Activated CD8-positive, alpha-beta T cell treated with anti-CD3 and anti-CD28 coated beads for 36 hours (primary cell): ENCODE measurements at regions not wholly inside any gene's neighbourhood (a gene's known extent, or its start where the extent isn't known, plus 50 kb on each side); places are given as distances from the start of the nearest gene placed in this dataset.

Experiments
- ATAC-seq: fragments of 200-7000 bp; cut with Tn5 transposase; one replicate; pipeline ENCODE4 v1.10.0; 2021; ENCODE audit warnings: mild to moderate bottlenecking, moderate library complexity
- CTCF ChIA-PET: fragments of 350-600 bp; sonication (Branson Sonifier 250); formaldehyde crosslinking; loops from one replicate; lab custom pipeline; 2021; ENCODE audit warnings: antibody characterized with exemption; lab: Charles Lee
- POLR2A ChIA-PET: fragments of 350-600 bp; sonication (Branson Sonifier 250); formaldehyde crosslinking; loops from one replicate; lab custom pipeline; 2021; ENCODE audit warnings: antibody characterized with exemption; lab: Charles Lee
- DNase-seq: peaks from one replicate; pipeline ENCODE4 v3.0.0-alpha.2; 2020
- H3K27ac Mint-ChIP-seq: one replicate; pipeline ENCODE4 v1.8.0; 2021; ENCODE audit warnings: mild to moderate bottlenecking, mixed read lengths
- H3K27me3 Mint-ChIP-seq: one replicate; pipeline ENCODE4 v1.8.0; 2021; ENCODE audit warnings: mixed read lengths
- H3K36me3 Mint-ChIP-seq: one replicate; pipeline ENCODE4 v1.8.0; 2021; ENCODE audit warnings: low read depth, mixed read lengths
- H3K4me1 Mint-ChIP-seq: one replicate; pipeline ENCODE4 v1.8.0; 2021; ENCODE audit warnings: low read depth, mixed read lengths
- H3K4me3 Mint-ChIP-seq: one replicate; pipeline ENCODE4 v1.8.0; 2021; ENCODE audit warnings: mild to moderate bottlenecking, moderate library complexity, mixed read lengths
- H3K9me3 Mint-ChIP-seq: one replicate; pipeline ENCODE4 v1.8.0; 2021; ENCODE audit warnings: mixed read lengths
- intact Hi-C: fragments of 100-400 bp; cut with micrococcal nuclease; formaldehyde crosslinking; loops from one replicate; pipeline ENCODE4 v1.10.0; 2022
- TF ChIP-seq, protein P1 (sequence below): fragments of 200-600 bp; IDR thresholded peaks from one replicate; pipeline ENCODE4 v1.8.0; 2022; ENCODE audit warnings: antibody characterized with exemption, mild to moderate bottlenecking

DNA sequence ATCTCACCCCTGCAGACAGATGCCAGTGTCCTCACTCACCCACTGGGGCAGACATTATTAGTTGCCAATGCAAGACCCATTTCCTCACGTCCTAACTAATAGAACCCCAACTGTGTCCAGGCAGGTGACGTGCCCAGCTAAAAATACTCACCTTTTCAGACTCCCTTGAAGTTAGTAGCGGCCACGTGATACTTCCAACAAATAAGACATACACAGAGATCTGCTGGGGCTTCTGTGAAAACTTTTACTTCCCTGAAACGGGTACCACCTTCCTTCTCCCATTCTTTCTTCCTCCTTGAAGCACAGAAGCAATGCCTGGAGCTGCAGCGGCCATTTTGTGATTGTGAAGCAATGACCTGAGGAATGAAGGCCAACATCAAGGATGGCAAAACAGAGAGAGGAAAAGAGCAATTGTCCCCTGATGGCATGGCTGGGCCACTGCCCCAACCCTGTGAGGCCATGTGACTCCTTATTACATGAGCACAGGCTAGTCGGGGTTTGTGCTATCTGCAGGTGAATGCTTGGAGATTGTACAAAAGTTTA, 74.4 kb upstream of the TMPRSS2 start:
- ATAC-seq, result no peak
- H3K4me3 Mint-ChIP-seq, result no peak overlapping the region
- intact Hi-C loops, result no loop called here
- H3K27ac Mint-ChIP-seq, result no peak overlapping the region
- H3K36me3 Mint-ChIP-seq, result peaks cover 1% of the 10 kb centered on the region
- H3K9me3 Mint-ChIP-seq, result peaks cover 17% of the 10 kb centered on the region
- H3K4me1 Mint-ChIP-seq, result no peaks in the 10 kb centered on the region
- no peak for DNase-seq
- TF ChIP-seq, protein P1, sequence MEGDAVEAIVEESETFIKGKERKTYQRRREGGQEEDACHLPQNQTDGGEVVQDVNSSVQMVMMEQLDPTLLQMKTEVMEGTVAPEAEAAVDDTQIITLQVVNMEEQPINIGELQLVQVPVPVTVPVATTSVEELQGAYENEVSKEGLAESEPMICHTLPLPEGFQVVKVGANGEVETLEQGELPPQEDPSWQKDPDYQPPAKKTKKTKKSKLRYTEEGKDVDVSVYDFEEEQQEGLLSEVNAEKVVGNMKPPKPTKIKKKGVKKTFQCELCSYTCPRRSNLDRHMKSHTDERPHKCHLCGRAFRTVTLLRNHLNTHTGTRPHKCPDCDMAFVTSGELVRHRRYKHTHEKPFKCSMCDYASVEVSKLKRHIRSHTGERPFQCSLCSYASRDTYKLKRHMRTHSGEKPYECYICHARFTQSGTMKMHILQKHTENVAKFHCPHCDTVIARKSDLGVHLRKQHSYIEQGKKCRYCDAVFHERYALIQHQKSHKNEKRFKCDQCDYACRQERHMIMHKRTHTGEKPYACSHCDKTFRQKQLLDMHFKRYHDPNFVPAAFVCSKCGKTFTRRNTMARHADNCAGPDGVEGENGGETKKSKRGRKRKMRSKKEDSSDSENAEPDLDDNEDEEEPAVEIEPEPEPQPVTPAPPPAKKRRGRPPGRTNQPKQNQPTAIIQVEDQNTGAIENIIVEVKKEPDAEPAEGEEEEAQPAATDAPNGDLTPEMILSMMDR, result no peak
- ChIA-PET POLR2A (no interaction called here), CTCF (no interaction called here)
- H3K27me3 Mint-ChIP-seq, result peaks cover under 1% of the 10 kb centered on the region

DNA sequence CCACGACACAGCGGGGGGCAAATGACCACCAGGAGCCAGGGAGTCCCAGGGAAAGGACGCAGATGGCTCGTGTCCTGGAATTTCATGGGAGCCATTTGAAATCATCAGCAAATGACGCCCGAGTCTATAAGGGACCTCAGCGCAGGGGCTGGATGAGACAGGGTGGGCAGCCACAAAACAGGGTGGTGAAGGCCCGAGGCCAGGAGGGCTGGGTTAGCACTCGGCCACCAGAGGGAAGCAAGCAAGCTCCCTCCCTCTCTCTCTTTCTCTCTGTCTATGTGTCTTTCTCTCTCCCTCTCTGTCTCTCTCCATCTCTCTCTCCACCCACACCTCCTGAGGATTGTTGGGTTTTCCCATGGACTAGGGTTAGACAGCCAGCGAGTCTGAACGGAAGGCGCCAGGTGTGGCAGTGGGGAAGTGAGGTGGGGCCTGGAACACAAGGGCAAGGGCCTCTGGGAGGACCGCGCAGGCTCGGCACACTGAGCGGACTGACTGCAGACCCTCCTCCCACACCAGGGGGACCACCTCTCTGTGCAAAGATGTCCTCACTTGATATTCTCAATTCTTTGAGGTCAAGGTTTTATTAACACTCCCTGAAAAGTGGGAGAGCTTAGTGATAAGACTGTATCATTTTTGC, 73.8 kb upstream of the TMPRSS2 start:
- TF ChIP-seq, protein P1, result no peak
- POLR2A ChIA-PET, result no interaction called here
- Mint-ChIP-seq H3K36me3 (peaks cover 1% of the 10 kb centered on the region), H3K27me3 (peaks cover 2% of the 10 kb centered on the region), H3K27ac (no peak overlapping the region), H3K4me1 (no peaks in the 10 kb centered on the region), H3K9me3 (peaks cover 19% of the 10 kb centered on the region), H3K4me3 (no peak overlapping the region)
- CTCF ChIA-PET, result no interaction called here
- ATAC-seq, result no peak
- DNase-seq, result no peak
- intact Hi-C loops, result no loop called here

DNA sequence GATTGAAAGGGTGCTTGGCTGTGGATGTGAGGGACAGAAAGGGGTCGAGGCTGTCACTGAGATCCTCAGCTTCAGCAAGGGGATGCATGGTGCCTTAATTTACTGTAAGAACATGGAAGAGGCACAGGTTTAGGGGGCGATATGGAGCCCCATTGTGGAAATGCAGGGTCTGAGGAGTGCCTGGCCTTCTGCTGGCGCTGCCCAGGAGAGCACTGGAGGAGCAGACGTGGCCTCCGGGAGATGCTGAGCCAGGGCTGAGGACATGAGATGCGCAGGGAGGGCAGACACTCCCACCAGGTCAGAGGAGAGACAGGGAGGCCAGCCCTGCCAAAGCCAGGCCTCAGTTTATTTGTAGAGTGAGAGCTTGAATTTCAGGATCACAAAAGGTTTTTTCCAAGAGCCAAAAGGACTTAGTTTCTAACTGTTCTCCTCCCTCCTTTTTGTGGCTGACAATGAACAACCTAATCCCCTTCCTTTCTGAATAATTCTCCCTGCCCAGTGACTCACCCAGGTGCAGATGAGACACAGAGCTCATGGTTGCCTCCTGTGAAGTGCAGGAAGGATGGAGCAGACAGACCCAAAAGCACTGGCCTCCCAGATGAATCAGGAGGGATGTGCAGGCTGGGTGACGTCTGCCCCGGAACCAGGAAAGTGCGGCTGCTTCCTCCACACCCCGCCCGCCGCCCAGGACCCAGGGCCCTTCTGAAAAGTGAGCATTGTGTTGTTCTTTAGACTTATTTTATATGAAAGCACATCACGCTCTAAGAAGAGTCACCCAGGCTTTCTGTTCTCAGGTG, 73.0 kb upstream of the TMPRSS2 start:
- Mint-ChIP-seq H3K36me3 (peaks cover 1% of the 10 kb centered on the region), H3K27me3 (peaks cover 2% of the 10 kb centered on the region)
- CTCF ChIA-PET, result no interaction called here

DNA sequence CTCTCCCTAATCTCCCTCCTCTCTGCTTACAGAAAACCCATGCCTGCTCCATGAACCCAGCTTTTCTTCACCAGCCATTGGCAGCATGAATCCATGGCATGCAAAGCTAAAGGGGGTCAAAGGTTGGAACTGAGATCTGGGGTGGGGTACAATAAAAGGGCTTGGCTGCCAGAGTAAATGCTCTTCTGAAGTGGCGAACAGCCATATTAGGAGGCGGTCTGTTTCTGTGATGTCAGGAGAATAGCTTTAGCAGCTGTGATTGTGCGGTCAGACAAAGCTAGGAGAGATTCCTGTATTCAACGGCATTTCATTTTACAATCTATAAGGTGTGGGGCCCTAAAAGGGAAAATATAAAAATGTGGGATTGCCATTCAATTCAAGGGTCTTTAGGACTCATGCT, 71.7 kb upstream of the TMPRSS2 start:
- POLR2A ChIA-PET, result interaction anchor here (0.9 kb wide), 1 partner anchor 294 kb away, joined by 3 read pairs; no protein-coding TSS in a partner anchor
- H3K4me3 Mint-ChIP-seq, result no peak overlapping the region
- peaks cover 6% of the 10 kb centered on the region for H3K27me3 Mint-ChIP-seq
- no peak overlapping the region for H3K27ac Mint-ChIP-seq
- ATAC-seq, result no peak
- peaks cover 1% of the 10 kb centered on the region for H3K36me3 Mint-ChIP-seq
- no peak for DNase-seq
- intact Hi-C loops, result no loop called here
- CTCF ChIA-PET, result no interaction called here
- no peaks in the 10 kb centered on the region for H3K4me1 Mint-ChIP-seq
- H3K9me3 Mint-ChIP-seq, result peaks cover 19% of the 10 kb centered on the region
- TF ChIP-seq, protein P1, result no peak

More for the DNA sequence above, 73.0 kb upstream of the TMPRSS2 start:
- Mint-ChIP-seq H3K9me3 (peaks cover 19% of the 10 kb centered on the region), H3K4me1 (no peaks in the 10 kb centered on the region), H3K4me3 (no peak overlapping the region), H3K27ac (no peak overlapping the region)
- no peak for DNase-seq
- TF ChIP-seq, protein P1, result no peak
- POLR2A ChIA-PET, result no interaction called here
- intact Hi-C loops, result no loop called here
- no peak for ATAC-seq

DNA sequence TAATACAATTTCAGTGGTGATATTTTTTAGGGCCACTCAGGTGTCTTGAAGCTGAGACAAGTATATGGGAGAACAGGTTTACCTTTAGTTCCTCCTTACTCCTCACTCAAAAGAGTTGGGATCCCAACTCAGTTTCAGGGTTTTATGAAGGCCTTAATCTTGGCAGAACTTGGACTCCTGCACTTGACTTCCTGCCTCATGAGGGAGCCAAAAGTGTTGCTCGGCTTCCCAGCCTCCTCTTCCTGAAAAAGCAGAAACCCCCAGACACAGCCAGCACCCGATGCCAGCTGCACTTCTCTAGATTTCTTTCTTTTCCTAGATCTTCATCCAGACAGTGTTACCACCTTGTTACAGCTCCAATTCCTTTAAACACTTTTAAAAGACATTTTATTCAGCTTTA, 70.8 kb upstream of the TMPRSS2 start:
- ATAC-seq, result no peak
- Mint-ChIP-seq H3K36me3 (peaks cover 1% of the 10 kb centered on the region), H3K4me1 (no peaks in the 10 kb centered on the region), H3K27ac (no peak overlapping the region), H3K4me3 (no peak overlapping the region), H3K27me3 (peaks cover 6% of the 10 kb centered on the region), H3K9me3 (peaks cover 19% of the 10 kb centered on the region)
- intact Hi-C loops, result no loop called here
- DNase-seq, result no peak
- TF ChIP-seq, protein P1, result no peak
- ChIA-PET CTCF (no interaction called here), POLR2A (no interaction called here)
